ENCODE measurements at regions not wholly inside any gene's neighbourhood (a gene's known extent, or its start where the extent isn't known, plus 50 kb on each side); places are given as distances from the start of the nearest gene placed in this dataset.
"Not testable (repeated sequence)": the region's sequence is repeated elsewhere in the genome, so short reads cannot be mapped to it uniquely, and the experiment has no call there.

DNA sequence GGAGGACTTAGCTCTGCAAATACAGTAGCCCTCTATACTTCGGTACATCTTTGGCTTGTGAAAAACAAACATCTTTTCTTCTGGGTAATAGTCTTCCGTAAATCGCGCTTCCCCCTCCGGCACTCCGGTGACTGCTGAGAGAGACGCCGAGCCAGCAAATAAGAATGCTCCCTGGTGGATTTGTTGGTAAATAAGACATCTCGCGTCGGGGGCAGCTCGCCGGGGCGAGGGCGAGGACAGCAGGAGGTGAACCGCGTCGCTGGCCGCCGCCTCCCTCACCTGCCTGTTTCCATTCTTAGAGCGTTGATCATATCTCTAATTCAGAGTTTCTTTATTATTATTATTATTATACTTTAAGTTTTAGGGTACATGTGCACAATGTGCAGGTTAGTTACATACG lies 117.6 kb downstream of the PMAIP1 start:
- H3K4me1 ChIP-seq (ENCODE audit: control insufficient read depth, insufficient read depth, low read length), result peaks cover 20% of the 10 kb centered on the region
- no peak overlapping the region for H3K4me3 ChIP-seq (ENCODE audit: low read depth, low read length)
- no peaks in the 10 kb centered on the region for H3K36me3 ChIP-seq (ENCODE audit: control insufficient read depth, insufficient read depth, low read length)
- H3K9me3 ChIP-seq (ENCODE audit: control insufficient read depth, insufficient read depth, low read length), result no peaks in the 10 kb centered on the region
- no peaks in the 10 kb centered on the region for H3K27me3 ChIP-seq (ENCODE audit: control insufficient read depth, insufficient read depth, low read length)
- H3K9ac ChIP-seq (ENCODE audit: low read depth, low read length), result no peak overlapping the region
- H3K27ac ChIP-seq (ENCODE audit: low read depth, low read length), result no peak overlapping the region

GRCh38 chr18:60015826-60016225 lies 116.0 kb downstream of the PMAIP1 start:
- H3K36me3 ChIP-seq (ENCODE audit: control insufficient read depth, insufficient read depth, low read length); H3K27ac ChIP-seq (ENCODE audit: low read depth, low read length); H3K9me3 ChIP-seq (ENCODE audit: control insufficient read depth, insufficient read depth, low read length); H3K27me3 ChIP-seq (ENCODE audit: control insufficient read depth, insufficient read depth, low read length); H3K4me3 ChIP-seq (ENCODE audit: low read depth, low read length); H3K9ac ChIP-seq (ENCODE audit: low read depth, low read length): not testable (repeated sequence)
- H3K4me1 ChIP-seq (ENCODE audit: control insufficient read depth, insufficient read depth, low read length), result peaks cover 17% of the 10 kb centered on the region

GRCh38 chr18:60013148-60013547 lies 113.4 kb downstream of the PMAIP1 start:
- not testable (repeated sequence) for H3K4me1 ChIP-seq (ENCODE audit: control insufficient read depth, insufficient read depth, low read length); H3K9me3 ChIP-seq (ENCODE audit: control insufficient read depth, insufficient read depth, low read length); H3K27ac ChIP-seq (ENCODE audit: low read depth, low read length); H3K4me3 ChIP-seq (ENCODE audit: low read depth, low read length); H3K27me3 ChIP-seq (ENCODE audit: control insufficient read depth, insufficient read depth, low read length); H3K9ac ChIP-seq (ENCODE audit: low read depth, low read length); H3K36me3 ChIP-seq (ENCODE audit: control insufficient read depth, insufficient read depth, low read length)

- Histone ChIP-seq H3K9ac (ENCODE audit: low read depth, low read length) (no peak overlapping the region), H3K27ac (ENCODE audit: low read depth, low read length) (no peak overlapping the region)
Observed at GRCh38 chr18:60010984-60011383, 111.2 kb downstream of the PMAIP1 start.

GRCh38 chr18:60010513-60010912 lies 110.7 kb downstream of the PMAIP1 start:
- H3K27ac ChIP-seq (ENCODE audit: low read depth, low read length), result no peak overlapping the region
- H3K4me3 ChIP-seq (ENCODE audit: low read depth, low read length), result no peak overlapping the region
- H3K4me1 ChIP-seq (ENCODE audit: control insufficient read depth, insufficient read depth, low read length), result no peaks in the 10 kb centered on the region
- no peaks in the 10 kb centered on the region for H3K36me3 ChIP-seq (ENCODE audit: control insufficient read depth, insufficient read depth, low read length)
- H3K9ac ChIP-seq (ENCODE audit: low read depth, low read length), result no peak overlapping the region
- H3K27me3 ChIP-seq (ENCODE audit: control insufficient read depth, insufficient read depth, low read length), result no peaks in the 10 kb centered on the region
- H3K9me3 ChIP-seq (ENCODE audit: control insufficient read depth, insufficient read depth, low read length), result no peaks in the 10 kb centered on the region; the same call in 1 of the 2 replicates

More at GRCh38 chr18:60010984-60011383, 111.2 kb downstream of the PMAIP1 start:
- Histone ChIP-seq H3K27me3 (ENCODE audit: control insufficient read depth, insufficient read depth, low read length) (no peaks in the 10 kb centered on the region), H3K4me1 (ENCODE audit: control insufficient read depth, insufficient read depth, low read length) (no peaks in the 10 kb centered on the region), H3K9me3 (ENCODE audit: control insufficient read depth, insufficient read depth, low read length) (no peaks in the 10 kb centered on the region; the same call in 1 of the 2 replicates), H3K4me3 (ENCODE audit: low read depth, low read length) (no peak overlapping the region), H3K36me3 (ENCODE audit: control insufficient read depth, insufficient read depth, low read length) (no peaks in the 10 kb centered on the region)

DNA sequence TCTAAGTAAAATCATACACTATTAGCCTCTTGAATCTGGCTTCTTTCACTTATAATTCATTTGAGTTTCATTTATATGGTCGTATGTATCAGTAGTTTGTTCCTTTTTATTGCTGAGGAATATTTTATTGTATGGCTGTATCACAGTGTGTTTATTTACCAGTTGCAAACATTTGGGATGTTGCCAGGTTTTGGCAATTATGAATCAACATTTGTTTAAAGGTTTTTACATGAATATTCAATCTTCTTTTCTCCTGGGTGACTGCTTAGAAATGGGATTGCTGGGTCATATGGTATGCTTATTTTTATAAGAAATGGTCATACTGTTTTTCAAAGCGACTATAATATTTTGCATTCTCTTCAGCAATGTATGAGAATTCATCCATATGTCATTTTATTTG lies 107.9 kb downstream of the PMAIP1 start:
- Histone ChIP-seq H3K27me3 (ENCODE audit: control insufficient read depth, insufficient read depth, low read length) (no peaks in the 10 kb centered on the region), H3K4me1 (ENCODE audit: control insufficient read depth, insufficient read depth, low read length) (no peaks in the 10 kb centered on the region), H3K9ac (ENCODE audit: low read depth, low read length) (no peak overlapping the region), H3K4me3 (ENCODE audit: low read depth, low read length) (no peak overlapping the region), H3K9me3 (ENCODE audit: control insufficient read depth, insufficient read depth, low read length) (no peaks in the 10 kb centered on the region; the same call in 1 of the 2 replicates), H3K36me3 (ENCODE audit: control insufficient read depth, insufficient read depth, low read length) (no peaks in the 10 kb centered on the region), H3K27ac (ENCODE audit: low read depth, low read length) (no peak overlapping the region)

GRCh38 chr18:60003610-60004185 lies 103.9 kb downstream of the PMAIP1 start:
- H3K27me3 ChIP-seq (ENCODE audit: control insufficient read depth, insufficient read depth, low read length), result no peaks in the 10 kb centered on the region
- no peak overlapping the region for H3K27ac ChIP-seq (ENCODE audit: low read depth, low read length)
- no peaks in the 10 kb centered on the region for H3K36me3 ChIP-seq (ENCODE audit: control insufficient read depth, insufficient read depth, low read length)
- no peaks in the 10 kb centered on the region for H3K9me3 ChIP-seq (ENCODE audit: control insufficient read depth, insufficient read depth, low read length)
- H3K4me1 ChIP-seq (ENCODE audit: control insufficient read depth, insufficient read depth, low read length), result no peaks in the 10 kb centered on the region
- no peak overlapping the region for H3K4me3 ChIP-seq (ENCODE audit: low read depth, low read length)
- no peak overlapping the region for H3K9ac ChIP-seq (ENCODE audit: low read depth, low read length)

GRCh38 chr18:59996370-59996966 lies 96.7 kb downstream of the PMAIP1 start:
- Histone ChIP-seq H3K9me3 (ENCODE audit: control insufficient read depth, insufficient read depth, low read length) (no peaks in the 10 kb centered on the region), H3K9ac (ENCODE audit: low read depth, low read length) (no peak overlapping the region), H3K27me3 (ENCODE audit: control insufficient read depth, insufficient read depth, low read length) (no peaks in the 10 kb centered on the region), H3K4me3 (ENCODE audit: low read depth, low read length) (no peak overlapping the region), H3K4me1 (ENCODE audit: control insufficient read depth, insufficient read depth, low read length) (no peaks in the 10 kb centered on the region), H3K36me3 (ENCODE audit: control insufficient read depth, insufficient read depth, low read length) (no peaks in the 10 kb centered on the region), H3K27ac (ENCODE audit: low read depth, low read length) (no peak overlapping the region)

DNA sequence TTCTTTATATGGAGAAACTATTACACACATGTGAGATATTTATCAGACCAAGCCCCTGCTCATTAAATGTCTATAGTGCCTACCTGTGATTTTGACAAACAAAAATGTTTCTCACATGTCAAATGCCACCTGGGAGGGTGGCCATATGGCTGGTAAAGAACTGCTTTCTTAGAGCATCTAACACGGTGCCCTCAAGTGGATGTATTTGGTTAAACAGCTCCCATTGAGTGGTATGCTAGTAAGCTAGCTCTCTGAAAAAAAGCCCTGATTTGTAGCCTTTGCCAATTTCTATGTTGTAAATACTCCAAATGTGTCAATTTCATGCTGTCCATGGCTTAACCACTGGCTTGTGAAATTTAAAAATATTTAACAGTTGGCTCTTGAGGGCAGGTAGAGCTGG lies 94.6 kb downstream of the PMAIP1 start:
- Histone ChIP-seq H3K9ac (ENCODE audit: low read depth, low read length) (no peak overlapping the region), H3K9me3 (ENCODE audit: control insufficient read depth, insufficient read depth, low read length) (no peaks in the 10 kb centered on the region), H3K4me1 (ENCODE audit: control insufficient read depth, insufficient read depth, low read length) (no peaks in the 10 kb centered on the region), H3K27ac (ENCODE audit: low read depth, low read length) (no peak overlapping the region), H3K4me3 (ENCODE audit: low read depth, low read length) (no peak overlapping the region), H3K27me3 (ENCODE audit: control insufficient read depth, insufficient read depth, low read length) (no peaks in the 10 kb centered on the region), H3K36me3 (ENCODE audit: control insufficient read depth, insufficient read depth, low read length) (no peaks in the 10 kb centered on the region)

- H3K4me1 ChIP-seq (ENCODE audit: control insufficient read depth, insufficient read depth, low read length), result no peaks in the 10 kb centered on the region
- H3K36me3 ChIP-seq (ENCODE audit: control insufficient read depth, insufficient read depth, low read length), result no peaks in the 10 kb centered on the region
- no peaks in the 10 kb centered on the region for H3K27me3 ChIP-seq (ENCODE audit: control insufficient read depth, insufficient read depth, low read length)
- no peak overlapping the region for H3K9ac ChIP-seq (ENCODE audit: low read depth, low read length)
- H3K27ac ChIP-seq (ENCODE audit: low read depth, low read length), result no peak overlapping the region
- no peaks in the 10 kb centered on the region for H3K9me3 ChIP-seq (ENCODE audit: control insufficient read depth, insufficient read depth, low read length)
- no peak overlapping the region for H3K4me3 ChIP-seq (ENCODE audit: low read depth, low read length)
Observed at GRCh38 chr18:59993560-59993959, 93.8 kb downstream of the PMAIP1 start.

DNA sequence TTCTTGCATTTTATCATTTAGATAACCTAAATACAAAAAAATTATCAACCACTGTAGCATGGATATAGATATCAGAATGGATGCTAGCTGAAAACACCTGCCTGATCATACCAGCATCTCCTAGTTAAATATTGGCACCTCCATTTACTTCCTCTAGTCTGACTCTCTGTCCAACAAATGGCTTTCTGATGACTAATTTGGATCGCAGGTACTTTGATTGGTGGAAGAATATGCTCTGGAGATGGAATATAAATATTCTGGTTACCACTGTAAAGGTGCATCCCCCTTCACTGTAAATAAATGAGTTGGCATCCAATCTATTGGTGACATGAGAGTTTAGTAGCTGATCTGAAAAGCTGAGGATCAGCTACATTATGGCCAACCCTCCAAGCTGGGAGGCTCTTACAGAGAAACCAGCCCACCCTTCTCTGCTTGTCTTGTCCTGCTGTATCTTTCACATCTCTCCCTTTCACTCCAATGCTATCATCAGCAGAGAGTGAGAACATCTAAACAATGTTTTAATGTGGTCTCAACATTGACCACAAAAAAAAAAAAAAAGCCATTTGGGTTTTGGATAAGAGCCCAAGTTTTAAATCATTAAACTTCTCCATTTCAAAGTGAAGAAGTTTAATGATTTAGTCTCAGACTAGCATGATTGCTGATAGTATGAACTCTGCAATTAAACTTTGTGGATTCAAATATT lies 90.5 kb downstream of the PMAIP1 start:
- Histone ChIP-seq H3K4me1 (ENCODE audit: control insufficient read depth, insufficient read depth, low read length) (no peaks in the 10 kb centered on the region), H3K27me3 (ENCODE audit: control insufficient read depth, insufficient read depth, low read length) (no peaks in the 10 kb centered on the region), H3K27ac (ENCODE audit: low read depth, low read length) (no peak overlapping the region), H3K4me3 (ENCODE audit: low read depth, low read length) (no peak overlapping the region), H3K9ac (ENCODE audit: low read depth, low read length) (no peak overlapping the region), H3K36me3 (ENCODE audit: control insufficient read depth, insufficient read depth, low read length) (no peaks in the 10 kb centered on the region), H3K9me3 (ENCODE audit: control insufficient read depth, insufficient read depth, low read length) (no peaks in the 10 kb centered on the region)
